HCT116 (cell line): ENCODE measurements at regions not wholly inside any gene's neighbourhood (a gene's known extent, or its start where the extent isn't known, plus 50 kb on each side); places are given as distances from the start of the nearest gene placed in this dataset.

Experiments used
- ATAC-seq: fragments of 200-7000 bp; cut with Tn5 transposase; 2 replicates; pipeline ENCODE4 v1.9.1; 2020; ENCODE audit warnings: mild to moderate bottlenecking, moderate library complexity
- BruUV-seq: library from RNA; stranded (reverse); fragments of 400-500 nt; replicated peaks from 2 replicates; lab custom pipeline; 2021; lab: Mats Ljungman, UMichigan
- CTCF ChIA-PET: fragments of 300-600 bp; sonication (Branson Sonifier 250); formaldehyde crosslinking; loops from one replicate; lab custom pipeline; 2021; ENCODE audit warnings: antibody characterized with exemption; lab: Charles Lee
- POLR2A ChIA-PET: fragments of 300-600, 350-600 bp; sonication (Branson Sonifier 250); formaldehyde crosslinking; loops from one replicate; lab custom pipeline; 2021; ENCODE audit warnings: antibody characterized with exemption; lab: Charles Lee
- RAD21 ChIA-PET, 2 experiments: fragments of 300-600 bp; sonication (Branson Sonifier 250); formaldehyde crosslinking; loops; one replicate each; lab custom pipeline; 2023; ENCODE audit warnings: low total read pairs in 2 of 2; ENCODE audit not compliant: uncharacterized antibody in 2 of 2, unreplicated experiment in 2 of 2, low non-redundant PET in 1 of 2; lab: Charles Lee
- DNase-seq: peaks from one replicate; pipeline ENCODE4 v3.0.0-alpha.2; 2010; ENCODE audit warnings: low read depth, low spot score
- H2AFZ ChIP-seq: fragments of 200-600 bp; shearing (Covaris generic), sonication (generic); 2 replicates; pipeline ENCODE4 v1.6.1; 2017; ENCODE audit warnings: low read depth, mixed run types, mixed read lengths, antibody characterized with exemption, low read length; ENCODE audit not compliant: poor library complexity, severe bottlenecking
- H3K27ac ChIP-seq: 2 replicates; pipeline ENCODE4 v1.5.1; 2012; ENCODE audit warnings: low read depth, low read length
- H3K27me3 ChIP-seq: fragments of 200-600 bp; sonication (generic); 2 replicates; pipeline ENCODE4 v1.6.1; 2016; ENCODE audit warnings: mixed run types, low read length, mixed read lengths; ENCODE audit not compliant: insufficient read depth
- H3K36me3 ChIP-seq, 2 experiments: fragments of 200-500 bp in 1 of 2; fragments of 200-600 bp in 1 of 2; sonication (Bioruptor generic) in 1 of 2; sonication (generic) in 1 of 2; 2 replicates each; pipeline versions ENCODE4 v1.5.1 to v1.6.1; 2014 to 2016; ENCODE audit warnings: low read length in 2 of 2, inconsistent platforms in 1 of 2, mixed read lengths in 1 of 2, mixed run types in 1 of 2; ENCODE audit not compliant: insufficient read depth in 2 of 2, control insufficient read depth in 1 of 2
- H3K4me1 ChIP-seq, 2 experiments: fragments of 200-600 bp in 1 of 2; sonication (generic) in 1 of 2; 2 replicates each; pipeline versions ENCODE4 v1.5.1 to v1.6.1; 2012 to 2017; ENCODE audit warnings: low read length in 2 of 2, inconsistent platforms in 1 of 2, mild to moderate bottlenecking in 1 of 2, mixed read lengths in 1 of 2, mixed run types in 1 of 2, moderate library complexity in 1 of 2; ENCODE audit not compliant: insufficient read depth in 2 of 2, control insufficient read depth in 1 of 2
- H3K4me2 ChIP-seq: fragments of 200-600 bp; sonication (generic); 2 replicates; pipeline ENCODE4 v1.6.1; 2017; ENCODE audit warnings: mixed run types, low read length, mixed read lengths
- H3K4me3 ChIP-seq, 2 experiments: fragments of 200-600 bp in 1 of 2; sonication (generic) in 1 of 2; replicated peaks in 1 of 2; 2 replicates each; pipeline ENCODE4 v1.5.1; 2011 to 2016; ENCODE audit warnings: low read length in 2 of 2, control low read depth in 1 of 2, low read depth in 1 of 2, mild to moderate bottlenecking in 1 of 2, mixed read lengths in 1 of 2, mixed run types in 1 of 2
- H3K79me2 ChIP-seq: fragments of 200-600 bp; sonication (generic); 2 replicates; pipeline ENCODE4 v1.6.1; 2017; ENCODE audit warnings: mild to moderate bottlenecking, mixed run types, low read length, moderate library complexity, mixed read lengths; ENCODE audit not compliant: insufficient read depth
- H3K9ac ChIP-seq: fragments of 200-600 bp; sonication (generic); 2 replicates; pipeline ENCODE4 v1.6.1; 2016; ENCODE audit warnings: low read length, mixed read lengths
- H3K9me2 ChIP-seq: fragments of 200-600 bp; sonication (generic), shearing (Covaris generic); 2 replicates; pipeline ENCODE4 v1.6.1; 2017; ENCODE audit warnings: mixed run types, mild to moderate bottlenecking, moderate library complexity; ENCODE audit not compliant: insufficient read depth
- H3K9me3 ChIP-seq, 2 experiments: fragments of 200-500 bp in 1 of 2; fragments of 200-600 bp in 1 of 2; sonication (Bioruptor generic) in 1 of 2; sonication (generic) in 1 of 2; 2 replicates each; pipeline ENCODE4 v1.6.1; 2014 to 2017; ENCODE audit warnings: low read length in 2 of 2, mixed read lengths in 2 of 2, inconsistent platforms in 1 of 2, low read depth in 1 of 2, mild to moderate bottlenecking in 1 of 2, mixed run types in 1 of 2, moderate library complexity in 1 of 2; ENCODE audit not compliant: control insufficient read depth in 1 of 2, insufficient read depth in 1 of 2
- H4K20me1 ChIP-seq: fragments of 200-600 bp; sonication (generic), shearing (Covaris generic); 2 replicates; pipeline ENCODE4 v1.6.1; 2017; ENCODE audit warnings: mixed run types, mild to moderate bottlenecking, moderate library complexity; ENCODE audit not compliant: insufficient read depth
- CBX3 ChIP-seq: IDR thresholded peaks from 2 replicates; pipeline ENCODE4 v1.6.1; 2012; ENCODE audit warnings: low read depth
- CEBPB ChIP-seq: IDR thresholded peaks from 2 replicates; pipeline ENCODE4 v1.6.1; 2012; ENCODE audit warnings: low read depth
- EGR1 ChIP-seq: IDR thresholded peaks from 2 replicates; pipeline ENCODE4 v1.6.1; 2012; ENCODE audit warnings: low read depth
- ELF1 ChIP-seq: IDR thresholded peaks from 2 replicates; pipeline ENCODE4 v1.6.1; 2012; ENCODE audit warnings: low read depth, borderline replicate concordance
- EZH2 ChIP-seq: fragments of 200-600 bp; sonication (generic); IDR thresholded peaks from 2 replicates; pipeline ENCODE4 v1.6.1; 2017; ENCODE audit warnings: antibody characterized with exemption, mixed run types
- EZH2phosphoT487 ChIP-seq: fragments of 200-600 bp; IDR thresholded peaks from 2 replicates; pipeline ENCODE4 v1.6.1; 2018; ENCODE audit warnings: antibody characterized with exemption, borderline replicate concordance
- FOSL1 ChIP-seq: IDR thresholded peaks from 2 replicates; pipeline ENCODE4 v1.6.1; 2012; ENCODE audit warnings: low read depth
- JUND ChIP-seq: IDR thresholded peaks from 2 replicates; pipeline ENCODE4 v1.6.1; 2012
- RAD21 ChIP-seq: IDR thresholded peaks from 2 replicates; pipeline ENCODE4 v1.6.1; 2012; ENCODE audit warnings: low read depth, mild to moderate bottlenecking
- SP1 ChIP-seq: IDR thresholded peaks from 2 replicates; pipeline ENCODE4 v1.6.1; 2012; ENCODE audit warnings: low read depth
- SRF ChIP-seq: IDR thresholded peaks from 2 replicates; pipeline ENCODE4 v1.6.1; 2012; ENCODE audit warnings: low read depth
- TCF7L2 ChIP-seq: IDR thresholded peaks from 2 replicates; pipeline ENCODE4 v1.7.0; 2011; ENCODE audit warnings: borderline replicate concordance, inconsistent platforms; ENCODE audit not compliant: insufficient read depth, insufficient read length; ENCODE audit errors: extremely low read depth
- YY1 ChIP-seq: IDR thresholded peaks from 2 replicates; pipeline ENCODE4 v1.6.1; 2011; ENCODE audit warnings: low read length, low read depth, moderate library complexity, mild to moderate bottlenecking; ENCODE audit not compliant: insufficient replicate concordance; ENCODE audit errors: extremely low read depth
- ZFX ChIP-seq: fragments of 450-650 bp; IDR thresholded peaks from 2 replicates; pipeline ENCODE4 v1.6.1; 2017
- intact Hi-C: fragments of 100-400 bp; cut with micrococcal nuclease; formaldehyde crosslinking; loops from 2 replicates; pipeline ENCODE4 v1.10.0; 2022
- TF ChIP-seq, protein P1 (sequence below): IDR thresholded peaks from 2 replicates; pipeline ENCODE4 v1.6.1; 2011; ENCODE audit warnings: mild to moderate bottlenecking, low read length, moderate library complexity; ENCODE audit not compliant: insufficient replicate concordance; ENCODE audit errors: extremely low read depth
- TF ChIP-seq, protein P2 (sequence below), 3 experiments: fragments of 200-600 bp in 1 of 3; sonication (generic) in 1 of 3; IDR thresholded peaks in 2 of 3; conservative IDR thresholded peaks in 1 of 3; 2 replicates each; pipeline ENCODE4 v1.5.1; 2012 to 2017; ENCODE audit warnings: low read depth in 2 of 3, low read length in 2 of 3, antibody characterized with exemption in 1 of 3, borderline replicate concordance in 1 of 3, control low read depth in 1 of 3, mild to moderate bottlenecking in 1 of 3, mixed read lengths in 1 of 3, mixed run types in 1 of 3, moderate library complexity in 1 of 3; ENCODE audit not compliant: insufficient read depth in 1 of 3
- TF ChIP-seq, protein P3 (sequence below): IDR thresholded peaks from 2 replicates; pipeline ENCODE4 v1.6.1; 2012
- TF ChIP-seq, protein P4 (sequence below): IDR thresholded peaks from 2 replicates; pipeline ENCODE4 v1.6.1; 2012

DNA sequence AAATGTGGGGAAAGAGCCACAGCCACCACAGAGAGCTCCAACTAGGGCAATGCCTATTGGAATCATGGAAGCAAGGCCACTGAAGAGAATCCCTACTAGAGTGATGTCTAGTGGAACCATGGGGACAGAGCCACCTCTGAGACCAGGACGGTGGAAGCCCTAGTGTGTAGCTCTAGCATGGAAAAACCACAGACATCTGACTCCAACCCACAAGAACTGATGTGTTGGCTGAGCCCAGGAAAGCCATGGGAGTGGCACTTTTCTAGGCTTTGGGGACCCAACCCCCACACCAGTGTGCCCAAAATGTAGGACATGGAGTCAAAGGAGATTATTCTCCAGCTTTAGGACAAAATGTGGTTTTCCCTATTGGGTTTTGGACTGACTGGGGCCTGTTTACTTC lies 721.9 kb downstream of the BRINP1 start:
- no peak for DNase-seq
- Histone ChIP-seq H3K9me3 (peaks cover 10 to 15% of the 10 kb centered on the region in 2 experiments; a peak in 2 of 4 replicates), H3K4me1 (no peaks in the 10 kb centered on the region), H3K9ac (no peak overlapping the region), H3K27me3 (no peaks in the 10 kb centered on the region), H3K4me2 (no peak overlapping the region), H3K36me3 (no peaks in the 10 kb centered on the region), H3K79me2 (no peaks in the 10 kb centered on the region), H3K27ac (no peak overlapping the region), H4K20me1 (no peaks in the 10 kb centered on the region), H2AFZ (no peak overlapping the region), H3K4me3 (no peak overlapping the region), H3K9me2 (no peaks in the 10 kb centered on the region)
- POLR2A ChIA-PET: no interaction called here
- TF ChIP-seq CBX3: no peak
- TF ChIP-seq YY1: no peak
- TF ChIP-seq EZH2: no peak
- no peak for TF ChIP-seq SP1
- TF ChIP-seq EZH2phosphoT487: no peak
- TF ChIP-seq RAD21: no peak
- TF ChIP-seq, protein P1, sequence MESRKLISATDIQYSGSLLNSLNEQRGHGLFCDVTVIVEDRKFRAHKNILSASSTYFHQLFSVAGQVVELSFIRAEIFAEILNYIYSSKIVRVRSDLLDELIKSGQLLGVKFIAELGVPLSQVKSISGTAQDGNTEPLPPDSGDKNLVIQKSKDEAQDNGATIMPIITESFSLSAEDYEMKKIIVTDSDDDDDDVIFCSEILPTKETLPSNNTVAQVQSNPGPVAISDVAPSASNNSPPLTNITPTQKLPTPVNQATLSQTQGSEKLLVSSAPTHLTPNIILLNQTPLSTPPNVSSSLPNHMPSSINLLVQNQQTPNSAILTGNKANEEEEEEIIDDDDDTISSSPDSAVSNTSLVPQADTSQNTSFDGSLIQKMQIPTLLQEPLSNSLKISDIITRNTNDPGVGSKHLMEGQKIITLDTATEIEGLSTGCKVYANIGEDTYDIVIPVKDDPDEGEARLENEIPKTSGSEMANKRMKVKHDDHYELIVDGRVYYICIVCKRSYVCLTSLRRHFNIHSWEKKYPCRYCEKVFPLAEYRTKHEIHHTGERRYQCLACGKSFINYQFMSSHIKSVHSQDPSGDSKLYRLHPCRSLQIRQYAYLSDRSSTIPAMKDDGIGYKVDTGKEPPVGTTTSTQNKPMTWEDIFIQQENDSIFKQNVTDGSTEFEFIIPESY: no peak
- no peak for TF ChIP-seq ELF1
- no peak for TF ChIP-seq SRF
- TF ChIP-seq, protein P2, sequence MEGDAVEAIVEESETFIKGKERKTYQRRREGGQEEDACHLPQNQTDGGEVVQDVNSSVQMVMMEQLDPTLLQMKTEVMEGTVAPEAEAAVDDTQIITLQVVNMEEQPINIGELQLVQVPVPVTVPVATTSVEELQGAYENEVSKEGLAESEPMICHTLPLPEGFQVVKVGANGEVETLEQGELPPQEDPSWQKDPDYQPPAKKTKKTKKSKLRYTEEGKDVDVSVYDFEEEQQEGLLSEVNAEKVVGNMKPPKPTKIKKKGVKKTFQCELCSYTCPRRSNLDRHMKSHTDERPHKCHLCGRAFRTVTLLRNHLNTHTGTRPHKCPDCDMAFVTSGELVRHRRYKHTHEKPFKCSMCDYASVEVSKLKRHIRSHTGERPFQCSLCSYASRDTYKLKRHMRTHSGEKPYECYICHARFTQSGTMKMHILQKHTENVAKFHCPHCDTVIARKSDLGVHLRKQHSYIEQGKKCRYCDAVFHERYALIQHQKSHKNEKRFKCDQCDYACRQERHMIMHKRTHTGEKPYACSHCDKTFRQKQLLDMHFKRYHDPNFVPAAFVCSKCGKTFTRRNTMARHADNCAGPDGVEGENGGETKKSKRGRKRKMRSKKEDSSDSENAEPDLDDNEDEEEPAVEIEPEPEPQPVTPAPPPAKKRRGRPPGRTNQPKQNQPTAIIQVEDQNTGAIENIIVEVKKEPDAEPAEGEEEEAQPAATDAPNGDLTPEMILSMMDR (IDR thresholded peaks at IDR 0.05 in 2 of 3, conservative IDR thresholded peaks at IDR 0.05 in 1 of 3; ENCODE audit: borderline replicate concordance in 1 of 3, insufficient read depth in 1 of 3, low read depth in 2 of 3, low read length in 2 of 3): no peak
- no peak for TF ChIP-seq CEBPB
- no peak for TF ChIP-seq EGR1
- TF ChIP-seq, protein P3, sequence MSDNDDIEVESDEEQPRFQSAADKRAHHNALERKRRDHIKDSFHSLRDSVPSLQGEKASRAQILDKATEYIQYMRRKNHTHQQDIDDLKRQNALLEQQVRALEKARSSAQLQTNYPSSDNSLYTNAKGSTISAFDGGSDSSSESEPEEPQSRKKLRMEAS: no peak
- no peak for TF ChIP-seq FOSL1
- TF ChIP-seq JUND: no peak
- TF ChIP-seq, protein P4, sequence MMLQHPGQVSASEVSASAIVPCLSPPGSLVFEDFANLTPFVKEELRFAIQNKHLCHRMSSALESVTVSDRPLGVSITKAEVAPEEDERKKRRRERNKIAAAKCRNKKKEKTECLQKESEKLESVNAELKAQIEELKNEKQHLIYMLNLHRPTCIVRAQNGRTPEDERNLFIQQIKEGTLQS: no peak
- no peak for TF ChIP-seq TCF7L2
- TF ChIP-seq ZFX: no peak
- CTCF ChIA-PET: no interaction called here
- RAD21 ChIA-PET: no interaction called here
- intact Hi-C loops: no loop called here
- ATAC-seq: no peak
- no TSS peak for BruUV-seq
